ENCODE measurements at regions not wholly inside any gene's neighbourhood (a gene's known extent, or its start where the extent isn't known, plus 50 kb on each side); places are given as distances from the start of the nearest gene placed in this dataset.

DNA sequence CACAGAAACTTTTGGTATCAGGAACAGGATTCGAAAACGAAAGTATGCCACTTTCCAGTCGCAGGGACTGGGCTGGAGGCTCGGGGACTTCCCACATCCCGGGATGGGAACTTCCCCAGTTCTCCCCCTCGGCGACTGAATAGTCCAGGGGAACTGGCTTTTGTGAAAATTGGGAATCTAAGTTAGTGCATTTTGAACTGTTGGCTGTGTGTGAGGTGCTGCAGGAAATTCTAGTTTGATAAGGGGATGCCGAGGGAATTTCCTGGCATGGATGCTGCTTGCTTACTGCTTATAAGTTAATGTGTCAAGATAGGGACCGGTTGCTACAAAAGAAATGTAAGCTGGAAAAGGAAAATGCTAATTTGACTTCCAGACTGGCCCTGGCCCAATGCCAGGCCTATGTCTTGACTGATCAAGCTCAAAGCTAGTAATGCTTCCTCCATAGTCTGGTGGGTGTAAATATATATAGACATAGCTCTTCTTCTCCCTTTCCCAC, 73.4 kb upstream of the EIF5 start:
- DNase-seq (ENCODE audit: extremely low read depth, low read depth) = no peak
- peak overlapping the region; percentile 52 for H3K4me3 ChIP-seq (replicated peaks; ENCODE audit: low read depth, low read length)
- TF ChIP-seq, protein P1, sequence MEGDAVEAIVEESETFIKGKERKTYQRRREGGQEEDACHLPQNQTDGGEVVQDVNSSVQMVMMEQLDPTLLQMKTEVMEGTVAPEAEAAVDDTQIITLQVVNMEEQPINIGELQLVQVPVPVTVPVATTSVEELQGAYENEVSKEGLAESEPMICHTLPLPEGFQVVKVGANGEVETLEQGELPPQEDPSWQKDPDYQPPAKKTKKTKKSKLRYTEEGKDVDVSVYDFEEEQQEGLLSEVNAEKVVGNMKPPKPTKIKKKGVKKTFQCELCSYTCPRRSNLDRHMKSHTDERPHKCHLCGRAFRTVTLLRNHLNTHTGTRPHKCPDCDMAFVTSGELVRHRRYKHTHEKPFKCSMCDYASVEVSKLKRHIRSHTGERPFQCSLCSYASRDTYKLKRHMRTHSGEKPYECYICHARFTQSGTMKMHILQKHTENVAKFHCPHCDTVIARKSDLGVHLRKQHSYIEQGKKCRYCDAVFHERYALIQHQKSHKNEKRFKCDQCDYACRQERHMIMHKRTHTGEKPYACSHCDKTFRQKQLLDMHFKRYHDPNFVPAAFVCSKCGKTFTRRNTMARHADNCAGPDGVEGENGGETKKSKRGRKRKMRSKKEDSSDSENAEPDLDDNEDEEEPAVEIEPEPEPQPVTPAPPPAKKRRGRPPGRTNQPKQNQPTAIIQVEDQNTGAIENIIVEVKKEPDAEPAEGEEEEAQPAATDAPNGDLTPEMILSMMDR (IDR thresholded peaks at IDR 0.05; ENCODE audit: low read depth, low read length, missing control alignments) = no peak

DNA sequence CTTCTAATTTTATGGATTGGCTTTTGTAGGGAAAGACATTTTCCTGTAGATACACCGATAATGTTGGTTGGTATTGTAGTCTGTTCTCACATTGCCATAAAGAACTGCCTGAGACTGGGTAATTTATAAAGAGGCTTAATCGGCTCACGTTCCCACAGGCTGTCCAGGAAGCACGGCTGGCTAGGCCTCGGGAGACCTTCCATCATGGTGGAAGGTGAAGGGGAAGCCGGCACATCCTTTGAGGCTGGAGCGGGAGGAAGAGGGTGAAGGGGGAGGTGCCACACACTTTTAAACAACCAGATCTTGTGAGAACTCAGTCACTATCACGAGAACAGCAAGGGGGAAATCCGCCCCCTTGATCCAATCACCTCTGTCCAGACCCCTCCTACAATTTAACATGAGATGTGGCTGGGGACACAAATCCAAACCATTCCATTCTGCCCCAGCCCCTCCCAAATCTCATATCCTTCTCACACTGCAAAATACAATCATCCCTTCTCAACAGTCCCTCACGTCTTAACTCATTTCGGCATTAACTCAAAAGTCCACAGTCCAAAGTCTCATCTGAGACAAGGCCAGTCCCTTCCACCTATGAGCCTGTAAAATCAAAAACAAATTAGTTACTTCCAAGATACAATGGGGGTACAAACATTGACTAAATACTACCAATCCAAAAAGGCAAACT, 66.7 kb upstream of the EIF5 start:
- DNase-seq (ENCODE audit: extremely low read depth, low read depth) = no peak
- no peak overlapping the region for H3K4me3 ChIP-seq (replicated peaks; ENCODE audit: low read depth, low read length)
- TF ChIP-seq, protein P1 (IDR thresholded peaks at IDR 0.05; ENCODE audit: low read depth, low read length, missing control alignments) = no peak

DNA sequence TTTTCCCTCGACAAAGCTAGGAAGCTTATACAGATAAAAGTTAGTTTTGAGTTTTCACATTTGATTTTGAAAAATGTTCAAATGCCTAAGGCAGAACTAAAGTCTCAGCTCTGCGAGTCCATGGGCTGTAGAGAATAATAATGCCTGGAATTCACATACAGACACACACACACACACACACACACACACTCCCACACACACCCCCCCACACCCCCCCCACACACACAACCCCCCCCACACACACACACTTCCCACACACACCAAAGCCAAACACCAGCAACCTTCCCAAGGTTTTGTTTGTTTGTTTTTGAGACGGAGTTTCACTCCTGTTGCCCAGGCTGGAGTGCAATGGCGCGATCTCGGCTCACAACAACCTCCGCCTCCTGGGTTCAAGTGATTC, 62.8 kb upstream of the EIF5 start:
- no peak overlapping the region for H3K4me3 ChIP-seq (replicated peaks; ENCODE audit: low read depth, low read length)
- no peak for DNase-seq (ENCODE audit: extremely low read depth, low read depth)
- TF ChIP-seq, protein P1 (IDR thresholded peaks at IDR 0.05; ENCODE audit: low read depth, low read length, missing control alignments) = no peak

DNA sequence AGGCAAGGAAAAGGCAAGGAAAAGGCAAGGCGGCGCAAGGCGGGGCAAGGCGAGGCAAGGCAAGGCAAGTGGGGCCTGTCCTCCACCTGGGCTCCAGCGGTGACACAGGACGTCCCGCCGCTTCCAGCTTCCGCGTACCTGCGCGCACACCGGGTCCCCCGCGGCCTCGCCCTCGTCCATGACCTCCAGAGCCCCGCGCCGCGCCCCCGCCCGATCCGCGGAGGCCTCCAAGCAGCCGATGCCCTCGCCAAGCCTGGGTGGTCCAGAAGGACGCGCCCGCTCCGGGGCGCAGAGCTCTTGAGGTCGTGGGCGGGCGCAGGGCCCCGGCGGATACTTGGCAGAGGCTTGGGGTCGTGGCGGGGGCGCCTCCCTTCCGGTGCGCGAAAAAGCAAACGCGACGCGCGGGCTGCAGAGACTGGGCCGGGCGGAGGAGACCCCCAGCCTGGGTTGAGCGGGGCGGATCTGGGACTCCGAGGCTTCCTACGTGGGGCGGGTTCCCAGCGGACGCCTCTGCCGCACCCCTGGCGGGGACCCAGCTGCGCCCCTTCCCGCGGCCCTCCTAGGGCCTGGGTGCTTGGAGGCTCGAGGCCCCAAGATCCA, 60.8 kb upstream of the EIF5 start:
- TF ChIP-seq, protein P1 (IDR thresholded peaks at IDR 0.05; ENCODE audit: low read depth, low read length, missing control alignments) = no peak
- no peak for DNase-seq (ENCODE audit: extremely low read depth, low read depth)
- no peak overlapping the region for H3K4me3 ChIP-seq (replicated peaks; ENCODE audit: low read depth, low read length)

DNA sequence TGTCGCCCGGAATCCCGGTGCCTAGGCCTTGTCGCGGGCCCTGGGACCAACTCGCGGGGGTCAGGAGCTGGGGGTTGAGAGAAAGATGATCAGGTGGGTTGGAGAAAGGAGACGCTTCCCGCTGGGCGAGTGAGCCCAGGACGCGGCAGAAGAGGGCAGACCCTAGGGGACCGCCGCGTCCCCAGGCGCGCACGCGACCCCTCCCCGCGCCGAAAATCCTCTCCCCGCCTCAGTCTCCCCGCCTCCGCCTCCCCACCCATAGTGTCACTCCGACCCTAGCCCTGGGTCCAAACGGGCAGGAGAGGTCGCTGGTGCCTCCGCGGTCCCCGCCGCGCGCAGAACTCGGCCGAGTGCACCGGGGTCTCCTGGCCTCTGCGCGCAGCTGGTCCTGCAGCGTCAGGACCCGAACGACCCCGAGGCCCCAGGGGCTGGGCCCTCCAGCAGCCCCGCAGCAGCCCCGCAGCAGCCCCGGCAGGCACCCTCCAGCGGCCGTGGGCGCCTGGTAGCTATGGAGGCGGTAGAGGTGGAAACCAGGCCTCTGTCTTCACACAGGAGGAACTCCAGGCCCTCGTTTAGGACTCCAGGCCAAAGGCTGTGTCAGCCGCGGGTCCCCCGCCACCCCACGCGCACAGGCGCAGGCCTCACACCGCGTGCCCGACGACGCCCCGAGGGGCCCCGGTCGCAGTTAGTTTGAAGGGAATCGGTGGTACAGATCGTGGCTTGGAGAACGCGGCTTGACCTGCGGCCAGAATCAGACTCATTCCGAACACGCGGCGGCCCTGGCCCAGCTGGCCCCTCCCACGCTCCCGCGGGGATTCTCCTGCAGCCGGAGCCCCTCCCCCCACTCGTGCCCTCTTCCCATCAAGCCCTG, 60.1 kb upstream of the EIF5 start:
- TF ChIP-seq, protein P1 (IDR thresholded peaks at IDR 0.05; ENCODE audit: low read depth, low read length, missing control alignments) = no peak
- no peak for DNase-seq (ENCODE audit: extremely low read depth, low read depth)
- H3K4me3 ChIP-seq (replicated peaks; ENCODE audit: low read depth, low read length) = no peak overlapping the region

DNA sequence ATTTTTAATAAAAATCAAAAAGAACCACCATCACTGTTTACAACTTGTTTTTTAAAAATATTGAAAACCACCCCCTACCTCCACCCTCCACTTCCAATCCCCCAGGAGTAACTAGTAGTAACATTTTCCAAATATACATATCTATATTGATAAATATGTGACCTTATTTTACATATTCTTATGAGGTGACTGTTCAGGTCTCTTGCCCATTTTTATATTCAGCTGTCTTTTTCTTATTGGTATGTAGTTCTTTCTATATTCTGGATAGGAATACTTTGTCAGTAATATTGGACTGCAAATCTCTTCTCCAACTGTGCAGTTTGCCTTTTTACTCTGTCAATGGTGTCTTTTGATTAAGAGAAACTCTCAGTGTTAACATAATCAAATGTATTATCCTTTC, 59.0 kb upstream of the EIF5 start:
- no peak for DNase-seq (ENCODE audit: extremely low read depth, low read depth)
- no peak overlapping the region for H3K4me3 ChIP-seq (replicated peaks; ENCODE audit: low read depth, low read length)
- TF ChIP-seq, protein P1 (IDR thresholded peaks at IDR 0.05; ENCODE audit: low read depth, low read length, missing control alignments) = no peak

Measured in HFF-Myc (cell line).